Body of pancreas (tissue), 4 donors: ENCODE measurements at regions not wholly inside any gene's neighbourhood (a gene's known extent, or its start where the extent isn't known, plus 50 kb on each side); places are given as distances from the start of the nearest gene placed in this dataset.

Experiments used
- CTCF ChIP-seq, 7 experiments: fragments of 450-650 bp in 4 of 7; fragments of 200-600 bp in 3 of 7; sonication (generic) in 3 of 7; IDR thresholded peaks; one replicate each; pipeline ENCODE4 v1.5.1; 2016 to 2019; ENCODE audit warnings: antibody characterized with exemption in 7 of 7
- POLR2A ChIP-seq, 3 donors: fragments of 450-650 bp; IDR thresholded peaks; one replicate each; pipeline ENCODE4 v1.6.1; 2016; ENCODE audit warnings: antibody characterized with exemption in 3 of 3, mild to moderate bottlenecking in 2 of 3

GRCh38 chr1:198397208-198397808, 143.2 kb downstream of the ATP6V1G3 start:
- TF ChIP-seq POLR2A (IDR thresholded peaks at IDR 0.05), result no peak
- no peak for TF ChIP-seq CTCF (IDR thresholded peaks at IDR 0.05)
